GM12878 (cell line): ENCODE measurements at regions not wholly inside any gene's neighbourhood (a gene's known extent, or its start where the extent isn't known, plus 50 kb on each side); places are given as distances from the start of the nearest gene placed in this dataset.

Experiments
- ATAC-seq: fragments of 200-7000 bp; cut with Tn5 transposase; 3 replicates; pipeline ENCODE4 v1.9.1; 2020; ENCODE audit warnings: mild to moderate bottlenecking, moderate library complexity
- BruUV-seq: library from RNA; stranded (reverse); fragments of 400-500 nt; replicated peaks from 2 replicates; lab custom pipeline; 2021; lab: Mats Ljungman, UMichigan
- CTCF ChIA-PET: fragments of 300-600 bp; sonication (Branson Sonifier 250); formaldehyde crosslinking; extraction: SDS; loops from one replicate; lab custom pipeline; 2021; ENCODE audit warnings: inconsistent platforms; lab: Yijun Ruan, JAX
- POLR2A ChIA-PET: fragments of 350-600 bp; formaldehyde crosslinking; extraction: SDS; loops from one replicate; lab custom pipeline; 2021; ENCODE audit warnings: inconsistent platforms; lab: Charles Lee
- RAD21 ChIA-PET: fragments of 300-600 bp; sonication (Branson Sonifier 250); formaldehyde crosslinking; loops from one replicate; lab custom pipeline; 2023; ENCODE audit warnings: antibody characterized with exemption; ENCODE audit not compliant: unreplicated experiment; lab: Charles Lee
- SMC1A ChIA-PET: fragments of 300-600 bp; sonication (Branson Sonifier 250); formaldehyde crosslinking; loops from one replicate; lab custom pipeline; 2023; ENCODE audit not compliant: unreplicated experiment, uncharacterized antibody; lab: Charles Lee
- DNase-seq: peaks from one replicate; pipeline ENCODE4 v3.0.0-alpha.2; 2011; ENCODE audit warnings: low read depth, low spot score
- FAIRE-seq: peaks from 3 replicates; lab custom pipeline; 2011; peaks lifted over from hg19 to GRCh38; lab: Jason Lieb, UNC
- H2AFZ ChIP-seq: 2 replicates; pipeline ENCODE4 v1.6.0; 2011; ENCODE audit warnings: low read depth, low read length, control low read depth; ENCODE audit not compliant: control insufficient read depth
- H3K27ac ChIP-seq: 2 replicates; pipeline ENCODE4 v1.5.1; 2011; ENCODE audit warnings: control low read depth; ENCODE audit not compliant: control insufficient read depth, insufficient read depth
- H3K27me3 ChIP-seq, 2 experiments: replicated peaks in 1 of 2; 2 replicates each; pipeline versions ENCODE4 v1.6.0 to v1.6.1; 2011; ENCODE audit warnings: low read length in 1 of 2; ENCODE audit not compliant: control insufficient read depth in 2 of 2, insufficient read depth in 2 of 2
- H3K36me3 ChIP-seq, 2 experiments: 2 replicates each; pipeline ENCODE4 v1.5.1; 2011; ENCODE audit warnings: low read length in 1 of 2; ENCODE audit not compliant: control insufficient read depth in 2 of 2, insufficient read depth in 2 of 2
- H3K4me1 ChIP-seq: 2 replicates; pipeline ENCODE4 v1.6.1; 2011; ENCODE audit warnings: mild to moderate bottlenecking, low read length, moderate library complexity, mixed read lengths; ENCODE audit not compliant: control insufficient read depth, insufficient read depth
- H3K4me2 ChIP-seq: 2 replicates; pipeline ENCODE4 v1.6.0; 2011; ENCODE audit warnings: control low read depth; ENCODE audit not compliant: control insufficient read depth, insufficient read depth
- H3K4me3 ChIP-seq: fragments of 200-600 bp; sonication (generic); 2 replicates; pipeline ENCODE4 v1.5.1; 2016
- H3K79me2 ChIP-seq: 2 replicates; pipeline ENCODE4 v1.6.0; 2011; ENCODE audit warnings: low read length; ENCODE audit not compliant: control insufficient read depth, insufficient read depth
- H3K9ac ChIP-seq: 2 replicates; pipeline ENCODE4 v1.8.0; 2011; ENCODE audit warnings: low read length, control low read depth, mixed read lengths; ENCODE audit not compliant: control insufficient read depth, insufficient read depth
- H3K9me3 ChIP-seq: replicated peaks from 3 replicates; pipeline ENCODE4 v1.5.1; 2011; ENCODE audit warnings: mild to moderate bottlenecking, low read length; ENCODE audit not compliant: control insufficient read depth, insufficient read depth
- H4K20me1 ChIP-seq: 2 replicates; pipeline ENCODE4 v1.6.0; 2011; ENCODE audit not compliant: control insufficient read depth, insufficient read depth
- BRCA1 ChIP-seq: IDR thresholded peaks from 2 replicates; pipeline ENCODE4 v1.6.1; 2011; ENCODE audit warnings: low read depth, low read length, improper control_type of control experiment
- CHD4 ChIP-seq: fragments of 200-600 bp; sonication (generic); IDR thresholded peaks from 2 replicates; pipeline ENCODE4 v1.6.1; 2016; ENCODE audit warnings: mild to moderate bottlenecking
- HDAC2 ChIP-seq: fragments of 200-600 bp; sonication (generic); IDR thresholded peaks from 2 replicates; pipeline ENCODE4 v1.6.1; 2017
- IKZF2 ChIP-seq, 2 experiments: fragments of 450-650 bp; IDR thresholded peaks; 2 replicates each; pipeline ENCODE4 v1.6.1; 2017; ENCODE audit warnings: mild to moderate bottlenecking in 2 of 2, moderate library complexity in 2 of 2
- NR2C2 ChIP-seq: IDR thresholded peaks from 2 replicates; pipeline ENCODE4 v1.6.1; 2011; ENCODE audit warnings: borderline replicate concordance, low read depth; ENCODE audit not compliant: control insufficient read depth, insufficient read length
- PBX3 ChIP-seq: IDR thresholded peaks from 2 replicates; pipeline ENCODE4 v1.6.1; 2011; ENCODE audit warnings: mild to moderate bottlenecking, low read depth, low read length, moderate library complexity; ENCODE audit not compliant: insufficient replicate concordance
- STAT1 ChIP-seq: fragments of 450-650 bp; conservative IDR thresholded peaks from 2 replicates; pipeline ENCODE4 v1.6.1; 2014; ENCODE audit warnings: antibody characterized with exemption, mild to moderate bottlenecking
- SUZ12 ChIP-seq: fragments of 200-600 bp; sonication (generic); IDR thresholded peaks from one replicate; pipeline ENCODE4 v1.6.1; 2018; ENCODE audit warnings: antibody characterized with exemption, mild to moderate bottlenecking; ENCODE audit not compliant: unreplicated experiment
- ZBED1 ChIP-seq: IDR thresholded peaks from 2 replicates; pipeline ENCODE4 v1.6.1; 2016; ENCODE audit warnings: borderline replicate concordance
- ZBTB40 ChIP-seq: fragments of 450-650 bp; IDR thresholded peaks from 2 replicates; pipeline ENCODE4 v1.6.1; 2016; ENCODE audit warnings: mild to moderate bottlenecking, moderate library complexity, borderline replicate concordance
- WGBS: methylation state at CpG from one replicate; pipeline ENCODE4 v1.1.6; 2016; ENCODE audit warnings: low lambda C conversion rate; ENCODE audit not compliant: insufficient replicate concordance, insufficient coverage; ENCODE audit errors: missing lambda C conversion rate; 5-methylcytosine and 5-hydroxymethylcytosine counted together
- in situ Hi-C: fragments of 300-500 bp; cut with MboI; formaldehyde crosslinking; loops from 9 replicates; pipeline ENCODE4 v1.14.3; 2018; ENCODE audit warnings: mixed read lengths
- intact Hi-C: fragments of 100-400 bp; cut with micrococcal nuclease; formaldehyde crosslinking; loops from one replicate; pipeline ENCODE4 v1.14.2; 2022; ENCODE audit not compliant: unreplicated experiment

- Histone ChIP-seq H3K79me2 (no peaks in the 10 kb centered on the region), H3K4me1 (peaks cover 4% of the 10 kb centered on the region; the same call in 1 of the 2 replicates), H3K9ac (no peak overlapping the region), H3K27ac (no peak overlapping the region), H4K20me1 (no peaks in the 10 kb centered on the region), H2AFZ (no peak overlapping the region), H3K27me3 (no peaks in the 10 kb centered on the region), H3K36me3 (no peaks in the 10 kb centered on the region), H3K4me2 (no peak overlapping the region), H3K4me3 (no peak overlapping the region), H3K9me3 (no peaks in the 10 kb centered on the region)
- DNase-seq (no peak), FAIRE-seq (no peak), ATAC-seq (no peak)
- RAD21 ChIA-PET, result no interaction called here
- no peak for TF ChIP-seq SUZ12
- TF ChIP-seq HDAC2, result no peak
- TF ChIP-seq IKZF2 (IDR thresholded peaks at IDR 0.05), result no peak
- TF ChIP-seq BRCA1, result no peak
- no peak for TF ChIP-seq PBX3
- no peak for TF ChIP-seq ZBTB40
- no peak for TF ChIP-seq STAT1
- no peak for TF ChIP-seq CHD4
- no peak for TF ChIP-seq ZBED1
- no peak for TF ChIP-seq NR2C2
- WGBS, result 67% methylated on average over 6 of the region's 6 CpGs
- no TSS peak for BruUV-seq
- in situ Hi-C loops (no loop called here), intact Hi-C loops (no loop called here)
- CTCF ChIA-PET, result no interaction called here
- POLR2A ChIA-PET, result no interaction called here
- SMC1A ChIA-PET, result no interaction called here
Measured at GRCh38 chr7:47707583-47707982, 125.7 kb upstream of the TNS3 start.
